Hepatocyte (in vitro differentiated cells): ENCODE measurements at regions not wholly inside any gene's neighbourhood (a gene's known extent, or its start where the extent isn't known, plus 50 kb on each side); places are given as distances from the start of the nearest gene placed in this dataset.
A peak's percentile ranks its signal among the peaks of the same experiment; 100 is the strongest.

Experiments
- EZH2 ChIP-seq: fragments of 200-600 bp; sonication (generic); IDR thresholded peaks from 2 replicates; pipeline ENCODE4 v1.6.1; 2016; ENCODE audit warnings: antibody characterized with exemption, mild to moderate bottlenecking, borderline replicate concordance
- TF ChIP-seq, protein P1 (sequence below): fragments of 200-600 bp; sonication (generic); IDR thresholded peaks from 2 replicates; pipeline ENCODE4 v1.5.1; 2016; ENCODE audit warnings: antibody characterized with exemption, mild to moderate bottlenecking; ENCODE audit not compliant: poor library complexity

DNA sequence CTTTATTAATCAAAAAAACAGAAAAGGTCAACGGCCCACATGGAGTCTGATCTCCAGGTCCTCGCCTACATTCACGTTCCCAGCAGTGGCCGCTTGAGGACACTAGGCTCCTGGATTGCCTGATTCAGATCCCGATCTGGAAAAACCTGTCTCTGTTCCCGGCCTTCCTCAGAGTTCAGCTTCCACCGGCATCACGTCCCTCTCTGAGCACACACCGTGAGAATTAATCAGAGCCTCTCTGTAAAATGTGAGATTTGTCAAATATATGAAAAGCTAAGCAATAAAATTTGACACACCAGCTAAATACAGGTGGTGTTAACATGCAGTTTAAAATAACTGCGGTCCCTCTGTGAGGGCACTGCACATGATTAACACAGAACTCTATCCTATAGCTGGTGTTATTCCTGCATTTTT is 122.8 kb upstream of the COL21A1 start:
- TF ChIP-seq, protein P1, sequence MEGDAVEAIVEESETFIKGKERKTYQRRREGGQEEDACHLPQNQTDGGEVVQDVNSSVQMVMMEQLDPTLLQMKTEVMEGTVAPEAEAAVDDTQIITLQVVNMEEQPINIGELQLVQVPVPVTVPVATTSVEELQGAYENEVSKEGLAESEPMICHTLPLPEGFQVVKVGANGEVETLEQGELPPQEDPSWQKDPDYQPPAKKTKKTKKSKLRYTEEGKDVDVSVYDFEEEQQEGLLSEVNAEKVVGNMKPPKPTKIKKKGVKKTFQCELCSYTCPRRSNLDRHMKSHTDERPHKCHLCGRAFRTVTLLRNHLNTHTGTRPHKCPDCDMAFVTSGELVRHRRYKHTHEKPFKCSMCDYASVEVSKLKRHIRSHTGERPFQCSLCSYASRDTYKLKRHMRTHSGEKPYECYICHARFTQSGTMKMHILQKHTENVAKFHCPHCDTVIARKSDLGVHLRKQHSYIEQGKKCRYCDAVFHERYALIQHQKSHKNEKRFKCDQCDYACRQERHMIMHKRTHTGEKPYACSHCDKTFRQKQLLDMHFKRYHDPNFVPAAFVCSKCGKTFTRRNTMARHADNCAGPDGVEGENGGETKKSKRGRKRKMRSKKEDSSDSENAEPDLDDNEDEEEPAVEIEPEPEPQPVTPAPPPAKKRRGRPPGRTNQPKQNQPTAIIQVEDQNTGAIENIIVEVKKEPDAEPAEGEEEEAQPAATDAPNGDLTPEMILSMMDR, result peak; percentile 76
- TF ChIP-seq EZH2, result no peak
